KMS-11 (cell line): ENCODE measurements at regions not wholly inside any gene's neighbourhood (a gene's known extent, or its start where the extent isn't known, plus 50 kb on each side); places are given as distances from the start of the nearest gene placed in this dataset.

Experiments
- H2AFZ ChIP-seq: fragments of 200-600 bp; sonication (generic); 2 replicates; pipeline ENCODE4 v1.6.1; 2016; ENCODE audit warnings: antibody characterized with exemption, mixed run types, low read depth
- H3K27ac ChIP-seq: fragments of 200-600 bp; sonication (generic); 2 replicates; pipeline ENCODE4 v1.6.1; 2016; ENCODE audit warnings: mild to moderate bottlenecking, mixed run types
- H3K27me3 ChIP-seq: fragments of 200-600 bp; sonication (generic); 2 replicates; pipeline ENCODE4 v1.6.1; 2017; ENCODE audit warnings: mild to moderate bottlenecking, low read depth, mixed run types, moderate library complexity; ENCODE audit not compliant: insufficient read depth
- H3K36me3 ChIP-seq: fragments of 200-600 bp; sonication (generic); 2 replicates; pipeline ENCODE4 v1.6.1; 2017; ENCODE audit warnings: mild to moderate bottlenecking, mixed run types; ENCODE audit not compliant: insufficient read depth
- H3K4me1 ChIP-seq: fragments of 200-600 bp; sonication (generic); 2 replicates; pipeline ENCODE4 v1.6.1; 2016; ENCODE audit warnings: mild to moderate bottlenecking, low read depth, mixed run types; ENCODE audit not compliant: poor library complexity, severe bottlenecking
- H3K4me2 ChIP-seq: fragments of 200-600 bp; sonication (generic); 2 replicates; pipeline ENCODE4 v1.7.0; 2016; ENCODE audit warnings: mild to moderate bottlenecking, mixed run types
- H3K4me3 ChIP-seq: fragments of 200-600 bp; sonication (generic); IDR thresholded peaks from 2 replicates; pipeline ENCODE4 v1.6.1; 2017; ENCODE audit warnings: low read depth, low read length, mixed read lengths; ENCODE audit not compliant: insufficient read depth
- H3K79me2 ChIP-seq: fragments of 200-600 bp; sonication (generic); 2 replicates; pipeline ENCODE4 v1.6.1; 2016; ENCODE audit warnings: low read depth, mixed run types; ENCODE audit not compliant: insufficient read depth
- H3K9ac ChIP-seq: fragments of 200-600 bp; sonication (generic); 2 replicates; pipeline ENCODE4 v1.6.1; 2016; ENCODE audit warnings: mild to moderate bottlenecking, mixed run types
- H4K20me1 ChIP-seq: fragments of 200-600 bp; sonication (generic); 2 replicates; pipeline ENCODE4 v1.6.1; 2016; ENCODE audit warnings: mild to moderate bottlenecking, mixed run types; ENCODE audit not compliant: insufficient read depth
- TF ChIP-seq, protein P1 (sequence below): fragments of 200-600 bp; sonication (generic); conservative IDR thresholded peaks from 2 replicates; pipeline ENCODE4 v1.6.1; 2017; ENCODE audit warnings: low read depth, mild to moderate bottlenecking, antibody characterized with exemption, low read length, moderate library complexity, mixed read lengths

GRCh38 chr15:91393186-91393585 is 293.1 kb downstream of the SV2B start:
- no peaks in the 10 kb centered on the region for H3K4me1 ChIP-seq
- no peaks in the 10 kb centered on the region for H3K79me2 ChIP-seq
- H2AFZ ChIP-seq: no peak overlapping the region
- no peak overlapping the region for H3K9ac ChIP-seq
- no peaks in the 10 kb centered on the region for H3K27me3 ChIP-seq
- TF ChIP-seq, protein P1, sequence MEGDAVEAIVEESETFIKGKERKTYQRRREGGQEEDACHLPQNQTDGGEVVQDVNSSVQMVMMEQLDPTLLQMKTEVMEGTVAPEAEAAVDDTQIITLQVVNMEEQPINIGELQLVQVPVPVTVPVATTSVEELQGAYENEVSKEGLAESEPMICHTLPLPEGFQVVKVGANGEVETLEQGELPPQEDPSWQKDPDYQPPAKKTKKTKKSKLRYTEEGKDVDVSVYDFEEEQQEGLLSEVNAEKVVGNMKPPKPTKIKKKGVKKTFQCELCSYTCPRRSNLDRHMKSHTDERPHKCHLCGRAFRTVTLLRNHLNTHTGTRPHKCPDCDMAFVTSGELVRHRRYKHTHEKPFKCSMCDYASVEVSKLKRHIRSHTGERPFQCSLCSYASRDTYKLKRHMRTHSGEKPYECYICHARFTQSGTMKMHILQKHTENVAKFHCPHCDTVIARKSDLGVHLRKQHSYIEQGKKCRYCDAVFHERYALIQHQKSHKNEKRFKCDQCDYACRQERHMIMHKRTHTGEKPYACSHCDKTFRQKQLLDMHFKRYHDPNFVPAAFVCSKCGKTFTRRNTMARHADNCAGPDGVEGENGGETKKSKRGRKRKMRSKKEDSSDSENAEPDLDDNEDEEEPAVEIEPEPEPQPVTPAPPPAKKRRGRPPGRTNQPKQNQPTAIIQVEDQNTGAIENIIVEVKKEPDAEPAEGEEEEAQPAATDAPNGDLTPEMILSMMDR: no peak
- no peak overlapping the region for H3K27ac ChIP-seq
- H3K4me2 ChIP-seq: no peak overlapping the region
- no peaks in the 10 kb centered on the region for H3K36me3 ChIP-seq
- no peaks in the 10 kb centered on the region for H4K20me1 ChIP-seq
- no peak overlapping the region for H3K4me3 ChIP-seq

DNA sequence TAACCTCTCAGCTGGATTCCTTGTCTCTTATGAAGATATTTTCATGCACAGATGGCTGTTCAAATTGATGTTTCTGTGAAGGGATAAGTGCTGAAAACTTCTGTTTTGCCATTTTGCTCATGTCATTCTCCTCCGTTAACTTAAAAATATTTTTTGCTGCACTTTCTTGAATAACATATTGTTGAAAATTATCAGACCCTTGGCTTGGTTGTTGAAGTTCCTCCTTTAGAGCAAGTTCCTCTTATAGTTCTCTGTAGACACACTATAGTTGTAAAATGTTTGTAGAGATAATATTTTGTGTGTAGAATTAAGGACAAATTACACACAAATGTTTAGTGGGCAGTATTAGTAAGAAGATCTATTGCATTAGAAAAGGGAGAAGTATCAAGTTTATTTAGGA is 300.4 kb downstream of the SV2B start:
- Histone ChIP-seq H3K9ac (no peak overlapping the region), H3K27ac (no peak overlapping the region), H2AFZ (no peak overlapping the region), H3K36me3 (no peaks in the 10 kb centered on the region), H3K79me2 (no peaks in the 10 kb centered on the region), H3K27me3 (no peaks in the 10 kb centered on the region), H3K4me1 (no peaks in the 10 kb centered on the region), H3K4me2 (no peak overlapping the region), H4K20me1 (no peaks in the 10 kb centered on the region), H3K4me3 (no peak overlapping the region)
- TF ChIP-seq, protein P1: no peak

GRCh38 chr15:91407269-91407889 is 307.3 kb downstream of the SV2B start:
- no peaks in the 10 kb centered on the region for H3K27me3 ChIP-seq

GRCh38 chr15:91408476-91409076 is 308.5 kb downstream of the SV2B start:
- H3K4me2 ChIP-seq: no peak overlapping the region
- H3K4me3 ChIP-seq: no peak overlapping the region
- H4K20me1 ChIP-seq: no peaks in the 10 kb centered on the region
- no peaks in the 10 kb centered on the region for H3K36me3 ChIP-seq
- no peaks in the 10 kb centered on the region for H3K27me3 ChIP-seq
- TF ChIP-seq, protein P1: no peak
- no peak overlapping the region for H3K9ac ChIP-seq
- no peaks in the 10 kb centered on the region for H3K79me2 ChIP-seq
- H2AFZ ChIP-seq: no peak overlapping the region
- no peak overlapping the region for H3K27ac ChIP-seq
- no peaks in the 10 kb centered on the region for H3K4me1 ChIP-seq

More at GRCh38 chr15:91407269-91407889, 307.3 kb downstream of the SV2B start:
- H3K27ac ChIP-seq: no peak overlapping the region
- no peaks in the 10 kb centered on the region for H3K36me3 ChIP-seq
- H3K4me2 ChIP-seq: no peak overlapping the region
- no peak overlapping the region for H3K4me3 ChIP-seq
- TF ChIP-seq, protein P1: no peak
- no peak overlapping the region for H3K9ac ChIP-seq
- no peaks in the 10 kb centered on the region for H4K20me1 ChIP-seq
- no peak overlapping the region for H2AFZ ChIP-seq
- no peaks in the 10 kb centered on the region for H3K4me1 ChIP-seq
- H3K79me2 ChIP-seq: no peaks in the 10 kb centered on the region
